HG02852 (cell line): ENCODE measurements at regions not wholly inside any gene's neighbourhood (a gene's known extent, or its start where the extent isn't known, plus 50 kb on each side); places are given as distances from the start of the nearest gene placed in this dataset.
"Not testable (repeated sequence)": the region's sequence is repeated elsewhere in the genome, so short reads cannot be mapped to it uniquely, and the experiment has no call there.

ENCODE experiments used
- ATAC-seq: cut with Tn5 transposase; IDR thresholded peaks from one replicate; pipeline ENCODE4 v1.9.1; 2021; ENCODE audit warnings: mild to moderate bottlenecking, moderate library complexity; ENCODE audit not compliant: unreplicated experiment

GRCh38 chr18:44280479-44280878, 400.2 kb upstream of the SETBP1 start:
- ATAC-seq: no peak

- no peak for ATAC-seq
Measured at GRCh38 chr18:44286049-44286448, 394.6 kb upstream of the SETBP1 start.

GRCh38 chr18:44290366-44290977, 390.2 kb upstream of the SETBP1 start:
- no peak for ATAC-seq

GRCh38 chr18:44298566-44298965, 382.1 kb upstream of the SETBP1 start:
- no peak for ATAC-seq

- no peak for ATAC-seq
Measured at GRCh38 chr18:44309185-44309584, 371.5 kb upstream of the SETBP1 start.

GRCh38 chr18:44320619-44321460, 359.8 kb upstream of the SETBP1 start:
- no peak for ATAC-seq

- no peak for ATAC-seq
Measured at GRCh38 chr18:44321868-44322590, 358.7 kb upstream of the SETBP1 start.

- no peak for ATAC-seq
Measured at GRCh38 chr18:44323125-44323524, 357.6 kb upstream of the SETBP1 start.

- ATAC-seq: no peak
Measured at GRCh38 chr18:44324361-44324760, 356.3 kb upstream of the SETBP1 start.

GRCh38 chr18:44325903-44326635, 354.6 kb upstream of the SETBP1 start:
- no peak for ATAC-seq

- ATAC-seq: no peak
Measured at GRCh38 chr18:44331656-44332570, 348.8 kb upstream of the SETBP1 start.

GRCh38 chr18:44341759-44342158, 338.9 kb upstream of the SETBP1 start:
- no peak for ATAC-seq

GRCh38 chr18:44342162-44342561, 338.5 kb upstream of the SETBP1 start:
- no peak for ATAC-seq

- no peak for ATAC-seq
Measured at GRCh38 chr18:44342946-44343345, 337.7 kb upstream of the SETBP1 start.

GRCh38 chr18:44343570-44343969, 337.1 kb upstream of the SETBP1 start:
- no peak for ATAC-seq

- no peak for ATAC-seq
Measured at GRCh38 chr18:44356566-44357157, 324.0 kb upstream of the SETBP1 start.

GRCh38 chr18:44358402-44358801, 322.3 kb upstream of the SETBP1 start:
- ATAC-seq: no peak

GRCh38 chr18:44359741-44360140, 320.9 kb upstream of the SETBP1 start:
- ATAC-seq: not testable (repeated sequence)

- not testable (repeated sequence) for ATAC-seq
Measured at GRCh38 chr18:44362213-44362612, 318.5 kb upstream of the SETBP1 start.

GRCh38 chr18:44370861-44371260, 309.8 kb upstream of the SETBP1 start:
- no peak for ATAC-seq
